Sciatic nerve (tissue), 2 donors: ENCODE measurements at regions not wholly inside any gene's neighbourhood (a gene's known extent, or its start where the extent isn't known, plus 50 kb on each side); places are given as distances from the start of the nearest gene placed in this dataset.
"Not testable (repeated sequence)": the region's sequence is repeated elsewhere in the genome, so short reads cannot be mapped to it uniquely, and the experiment has no call there.

Experiments used
- ATAC-seq: fragments of 200-7000 bp; cut with Tn5 transposase; one replicate; pipeline ENCODE4 v1.9.1; 2020; ENCODE audit warnings: mild to moderate bottlenecking, moderate library complexity
- DNase-seq: peaks from one replicate; pipeline ENCODE4 v3.0.0-alpha.2; 2020; ENCODE audit warnings: low spot score
- intact Hi-C: fragments of 100-400 bp; cut with DNase I; formaldehyde crosslinking; loops from one replicate; pipeline ENCODE4 v1.14.2; 2022
- donor health status: DM: no; HTN: no; CAD: no.
- donor health status: DM: no; HTN: no; CAD: no.

DNA sequence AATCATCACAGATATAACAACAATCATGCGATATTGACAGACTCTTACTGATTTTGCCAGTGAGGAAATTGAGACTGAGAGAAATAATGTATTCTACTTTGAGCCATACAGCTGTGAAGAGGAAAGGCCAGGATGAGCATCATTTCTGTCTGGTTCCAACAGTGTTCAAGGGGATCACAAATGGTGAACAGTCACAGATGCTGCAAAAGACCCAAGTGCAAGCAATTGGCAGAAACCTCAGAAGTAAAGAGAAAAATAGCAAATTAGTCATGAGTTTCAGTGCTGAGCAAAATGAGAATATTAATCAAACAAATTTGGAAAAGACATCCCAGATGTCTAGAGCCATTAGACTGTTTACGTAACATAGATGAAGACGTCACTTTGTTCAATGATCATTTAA lies 114.1 kb downstream of the RAB38 start:
- DNase-seq (no peak), ATAC-seq (no peak)
- intact Hi-C loops = no loop called here

DNA sequence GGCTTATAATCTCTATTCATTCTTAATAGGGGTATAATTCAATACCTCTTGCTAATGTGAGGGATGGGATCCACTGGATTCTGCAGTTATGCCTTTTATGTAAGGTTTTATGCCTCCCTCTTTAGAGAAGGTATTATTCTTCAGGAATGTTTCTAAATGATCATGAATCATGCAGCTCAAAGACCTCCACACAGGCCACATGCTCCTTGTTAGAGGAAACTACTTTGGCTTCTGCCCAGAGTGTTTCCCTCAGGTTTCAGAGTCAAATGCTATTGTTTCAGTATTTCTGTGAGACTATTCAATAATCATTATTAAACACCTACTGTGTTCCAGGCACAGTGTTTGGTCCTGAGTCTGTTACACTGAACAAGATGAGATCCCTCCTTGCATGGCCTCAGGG lies 115.9 kb downstream of the RAB38 start:
- ATAC-seq = no peak
- intact Hi-C loops = no loop called here
- DNase-seq = no peak

DNA sequence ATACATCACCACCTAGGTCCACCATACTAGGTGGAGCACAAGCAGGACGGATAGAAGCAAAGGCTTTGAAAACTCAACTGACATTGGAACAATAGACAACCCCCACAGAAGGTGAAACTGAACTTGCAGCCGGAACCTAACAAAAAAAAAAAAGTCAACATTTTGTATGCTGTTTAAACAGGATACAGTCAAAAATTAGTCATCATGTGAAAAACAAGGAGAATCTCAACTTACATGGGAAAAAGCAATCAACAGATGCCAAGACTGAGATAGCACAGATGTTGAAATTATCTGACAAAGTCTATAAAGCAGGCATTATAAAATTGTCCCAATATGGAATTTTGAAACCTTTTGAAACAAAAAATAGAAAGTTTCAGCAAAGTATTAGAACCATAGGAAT lies 123.8 kb downstream of the RAB38 start:
- ATAC-seq (no peak), DNase-seq (no peak)
- intact Hi-C loops = no loop called here

GRCh38 chr11:88050247-88050646 lies 125.0 kb downstream of the RAB38 start:
- intact Hi-C loops = no loop called here
- ATAC-seq = no peak
- no peak for DNase-seq

GRCh38 chr11:88045288-88045687 lies 130.0 kb downstream of the RAB38 start:
- DNase-seq, ATAC-seq, intact Hi-C loops: not testable (repeated sequence)

DNA sequence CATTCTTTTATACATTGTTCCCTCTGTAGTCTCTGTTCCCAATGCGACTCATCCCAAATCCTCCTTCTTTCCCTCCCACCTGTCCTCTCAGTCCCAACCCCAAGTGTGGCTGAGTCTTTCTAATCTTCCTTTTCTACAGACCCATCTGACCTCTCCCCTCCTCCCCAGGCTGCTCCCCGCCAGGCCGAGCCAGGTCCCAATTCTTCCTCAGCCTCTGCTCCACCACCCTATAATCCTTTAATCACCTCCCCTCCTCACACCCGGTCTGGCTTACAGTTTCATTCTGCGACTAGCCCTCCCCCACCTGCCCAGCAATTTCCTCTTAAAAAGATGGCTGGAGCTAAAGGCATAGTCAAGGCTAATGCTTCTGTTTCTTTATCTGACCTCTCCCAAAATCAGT lies 130.6 kb downstream of the RAB38 start:
- ATAC-seq, intact Hi-C loops: not testable (repeated sequence)

DNA sequence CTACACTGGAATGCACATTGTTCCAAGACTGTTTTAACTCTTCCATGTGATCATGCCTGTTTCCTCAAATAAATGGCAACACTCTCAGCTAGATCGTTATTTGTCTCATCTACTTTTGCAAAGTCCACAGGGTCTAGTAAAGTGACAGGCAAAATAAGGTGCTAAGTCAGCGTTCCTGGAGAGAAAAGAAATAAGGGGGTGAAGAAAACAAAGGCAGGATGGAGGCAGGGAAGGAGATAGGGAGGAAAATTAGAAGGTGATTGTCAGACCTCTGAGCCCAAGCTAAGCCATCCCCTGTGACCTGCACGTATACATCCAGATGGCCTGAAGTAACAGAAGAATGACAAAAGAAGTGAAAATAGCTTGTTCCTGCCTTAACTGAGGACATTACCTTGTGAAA lies 132.1 kb downstream of the RAB38 start:
- intact Hi-C loops = no loop called here
- ATAC-seq (no peak), DNase-seq (no peak)

More for the DNA sequence above, 130.6 kb downstream of the RAB38 start:
- not testable (repeated sequence) for DNase-seq

DNA sequence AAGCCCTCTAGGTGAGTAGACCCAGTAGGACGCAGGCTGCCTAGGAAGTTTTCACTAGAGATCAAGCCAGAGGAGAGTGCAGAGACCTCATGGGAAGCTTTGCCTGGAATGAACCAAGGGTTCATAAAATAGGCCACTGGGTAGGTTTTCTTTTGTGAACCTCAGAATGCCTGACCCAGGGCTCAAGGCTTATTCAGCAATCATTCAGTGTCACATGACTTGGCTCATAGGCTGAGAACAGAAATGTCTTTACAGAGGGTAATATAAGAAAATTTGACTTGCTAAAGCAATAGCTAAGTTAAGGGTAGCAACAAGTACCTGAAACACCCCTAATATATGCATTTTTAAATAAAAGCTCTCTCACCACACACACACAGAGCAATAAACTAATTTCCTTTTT lies 132.6 kb downstream of the RAB38 start:
- no peak for ATAC-seq
- DNase-seq = no peak
- intact Hi-C loops = no loop called here

GRCh38 chr11:88042238-88042637 lies 133.0 kb downstream of the RAB38 start:
- no peak for ATAC-seq
- intact Hi-C loops = no loop called here
- DNase-seq = no peak

DNA sequence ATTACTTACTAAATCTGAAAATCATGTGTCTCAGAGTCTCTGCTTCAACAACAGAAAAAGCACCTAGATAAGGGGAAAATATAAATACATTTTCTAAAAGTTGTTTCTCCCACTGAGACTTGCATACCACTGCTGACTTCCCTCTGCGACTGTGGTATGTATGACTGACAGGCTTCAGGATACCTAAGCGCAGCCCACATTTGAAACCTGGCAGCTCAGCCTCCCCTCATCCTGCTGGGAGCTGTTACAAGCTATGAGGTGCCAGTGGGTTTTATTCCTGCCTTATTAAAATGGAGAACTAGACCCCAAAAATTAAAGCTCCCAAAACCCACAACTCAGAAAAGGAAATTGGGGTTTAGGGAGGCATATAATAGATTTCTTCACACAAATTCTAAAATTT lies 133.6 kb downstream of the RAB38 start:
- DNase-seq (no peak), ATAC-seq (no peak)
- intact Hi-C loops = no loop called here

- intact Hi-C loops = no loop called here
- DNase-seq (no peak), ATAC-seq (no peak)
Measured at GRCh38 chr11:88040148-88040496, 135.1 kb downstream of the RAB38 start.

DNA sequence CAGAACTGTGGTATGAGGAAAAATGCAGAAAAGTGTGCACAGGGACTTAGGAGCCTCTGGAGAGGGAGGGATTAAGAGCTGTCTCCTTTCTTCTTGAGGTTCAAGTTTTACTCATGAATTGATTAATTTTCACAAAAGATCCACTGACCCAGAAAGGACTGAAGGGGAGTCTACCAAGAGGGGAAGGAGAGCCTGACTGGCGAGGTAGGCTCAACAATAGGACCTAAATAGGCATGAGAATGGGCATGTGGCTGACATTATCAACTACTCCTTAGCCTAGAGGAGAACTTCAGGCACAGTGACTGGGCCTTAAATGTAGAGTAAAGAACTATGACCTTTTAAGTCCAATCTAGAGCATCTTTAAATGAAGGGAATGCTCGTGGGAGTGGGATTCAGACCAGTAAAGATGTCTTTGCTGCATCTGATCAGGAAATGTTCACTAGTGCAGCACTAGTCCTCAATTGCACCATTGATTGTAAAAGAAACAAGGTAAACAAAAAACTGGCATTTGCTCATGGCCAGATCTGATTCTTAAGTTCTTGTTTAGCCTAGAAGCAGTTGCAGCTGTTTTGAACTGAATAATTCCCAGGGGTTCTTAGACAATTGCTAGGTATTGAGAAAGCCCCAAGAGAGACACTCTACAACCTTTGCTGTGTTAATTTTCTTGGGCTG lies 135.6 kb downstream of the RAB38 start:
- ATAC-seq (no peak), DNase-seq (no peak)
- intact Hi-C loops = no loop called here

DNA sequence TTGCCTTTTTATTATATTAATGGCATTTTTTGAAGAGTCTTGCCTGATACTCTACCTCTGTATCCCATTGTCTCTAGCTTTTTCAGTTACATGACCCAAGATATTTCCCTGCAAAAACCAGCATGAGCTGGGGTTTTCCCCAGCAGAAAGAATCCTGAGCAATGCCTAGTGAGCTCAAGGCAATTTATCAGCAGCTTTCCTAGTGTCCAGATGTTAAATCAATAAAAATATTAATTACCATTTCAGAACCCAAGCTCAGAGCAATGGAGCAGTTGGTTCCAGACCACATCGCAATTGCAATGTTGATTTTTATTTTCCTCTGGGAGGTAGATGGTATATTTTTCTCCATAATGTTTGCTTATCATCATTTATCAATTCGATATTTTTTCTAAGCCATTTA lies 137.2 kb downstream of the RAB38 start:
- no peak for ATAC-seq
- intact Hi-C loops = no loop called here
- DNase-seq = no peak

DNA sequence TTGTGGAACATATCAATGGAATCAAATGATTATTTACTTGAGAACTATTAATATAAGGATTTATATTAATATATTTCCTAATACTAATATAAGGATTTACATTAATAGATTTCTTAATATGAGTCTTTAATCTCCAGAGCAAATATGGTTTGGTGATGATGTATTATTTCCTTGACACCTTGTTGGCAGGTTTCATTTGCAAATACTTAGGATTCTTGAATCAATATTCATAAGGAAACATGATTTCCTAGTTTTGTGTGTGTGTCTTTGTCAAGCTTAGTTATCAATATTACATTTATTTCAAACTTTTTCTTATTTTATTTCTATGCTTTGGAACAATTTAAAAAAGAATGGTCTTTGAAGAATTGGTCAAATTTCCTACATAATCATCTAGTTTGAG lies 138.5 kb downstream of the RAB38 start:
- intact Hi-C loops = no loop called here
- ATAC-seq (no peak), DNase-seq (no peak)

DNA sequence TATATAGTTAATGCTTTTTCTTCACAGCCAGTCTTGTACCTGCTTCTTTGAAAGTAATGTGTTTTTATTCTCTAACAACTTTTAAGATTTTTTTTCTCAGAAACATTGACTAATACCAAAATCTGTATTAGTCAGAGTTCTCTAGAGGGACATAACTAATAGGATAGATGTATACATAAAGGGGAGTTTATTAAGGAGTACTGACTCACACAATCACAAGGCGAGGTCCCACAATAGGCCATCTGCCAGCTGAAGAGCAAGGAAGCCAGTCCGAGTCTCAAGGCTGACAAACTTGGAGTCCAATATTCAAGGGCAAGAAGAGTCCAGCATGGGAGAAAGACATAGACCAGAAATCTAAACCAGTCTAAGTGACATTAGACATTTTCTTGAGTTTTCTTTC lies 140.0 kb downstream of the RAB38 start:
- ATAC-seq = no peak
- no peak for DNase-seq
- intact Hi-C loops = no loop called here

DNA sequence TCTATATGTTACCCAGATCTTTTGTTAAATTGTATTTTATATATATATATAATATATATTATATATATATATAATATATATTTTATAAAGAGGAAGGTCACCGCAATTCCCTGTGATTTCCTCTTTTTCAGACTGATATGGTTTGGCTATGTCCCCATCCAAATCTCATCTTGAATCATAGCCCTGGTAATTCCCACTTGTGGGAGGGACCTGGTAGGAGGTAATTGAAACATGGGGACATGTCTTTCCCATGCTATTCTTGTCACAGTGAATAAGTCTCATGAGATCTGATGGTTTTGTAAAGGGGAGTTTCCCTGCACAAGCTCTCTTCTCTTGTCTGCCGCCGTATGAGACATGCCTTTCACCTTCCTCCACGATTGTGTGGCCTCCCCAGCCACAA lies 157.6 kb downstream of the RAB38 start:
- DNase-seq (no peak), ATAC-seq (no peak)
- intact Hi-C loops = no loop called here

- DNase-seq (peak; percentile 76), ATAC-seq (peak; percentile 89)
- intact Hi-C loops = no loop called here
Measured at GRCh38 chr11:88016392-88017170, 158.7 kb downstream of the RAB38 start.

DNA sequence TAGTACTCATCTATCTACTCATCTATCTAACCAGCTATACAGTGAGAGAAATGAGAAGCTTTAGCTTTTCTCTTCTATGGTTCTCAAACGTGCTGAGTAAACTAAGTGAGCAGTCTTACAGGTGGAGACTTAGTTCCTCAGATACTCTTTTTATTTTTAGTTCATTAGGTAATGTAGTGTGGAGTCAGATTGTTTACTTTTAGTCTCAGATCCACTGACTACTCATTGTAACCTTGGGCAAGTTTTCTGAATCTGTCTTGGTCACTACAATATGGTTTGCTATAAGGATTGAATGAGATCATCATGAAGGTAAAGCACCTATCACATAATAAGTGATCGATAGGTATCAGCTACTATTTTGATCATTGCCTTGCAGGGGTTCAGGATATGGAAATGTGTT lies 160.1 kb downstream of the RAB38 start:
- DNase-seq (no peak), ATAC-seq (no peak)
- intact Hi-C loops = no loop called here

- intact Hi-C loops = no loop called here
- ATAC-seq (no peak), DNase-seq (no peak)
Measured at GRCh38 chr11:88013508-88014065, 161.7 kb downstream of the RAB38 start.

GRCh38 chr11:88012456-88012855 lies 162.8 kb downstream of the RAB38 start:
- intact Hi-C loops = no loop called here
- DNase-seq (no peak), ATAC-seq (no peak)

DNA sequence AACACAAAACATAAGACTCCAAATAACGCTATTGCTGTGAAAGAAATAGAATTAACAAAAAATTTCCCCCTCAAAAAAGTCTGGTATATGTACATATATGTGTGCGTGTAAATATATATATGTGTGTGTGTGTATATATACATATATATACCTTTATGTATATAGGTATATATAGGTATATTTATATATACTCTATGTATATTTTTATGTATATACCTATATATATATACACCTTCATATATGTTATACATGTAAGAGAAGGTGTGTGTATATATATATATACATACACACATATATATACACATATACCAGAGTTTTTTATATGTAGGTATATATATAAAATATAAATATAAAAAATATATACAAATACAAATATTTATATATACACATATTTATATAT lies 199.2 kb downstream of the RAB38 start:
- ATAC-seq = no peak
- no peak for DNase-seq
- intact Hi-C loops = no loop called here
